AG04450 (cell line): ENCODE measurements at regions not wholly inside any gene's neighbourhood (a gene's known extent, or its start where the extent isn't known, plus 50 kb on each side); places are given as distances from the start of the nearest gene placed in this dataset.

Source experiments
- CTCF ChIA-PET: fragments of 300-600, 350-600 bp; formaldehyde crosslinking; extraction: SDS; loops from one replicate; lab custom pipeline; 2022; ENCODE audit warnings: antibody characterized with exemption, inconsistent platforms; lab: Charles Lee
- POLR2A ChIA-PET: fragments of 350-600 bp; formaldehyde crosslinking; extraction: SDS; loops from one replicate; lab custom pipeline; 2021; ENCODE audit warnings: antibody characterized with exemption, inconsistent platforms; lab: Yijun Ruan, JAX
- DNase-seq: peaks from one replicate; pipeline ENCODE4 v3.0.0-alpha.2; 2011; ENCODE audit warnings: low read depth, low spot score
- H3K27ac ChIP-seq: one replicate; pipeline ENCODE4 v1.5.1; 2012; ENCODE audit warnings: low read depth, low read length, control low read depth
- H3K27me3 ChIP-seq: one replicate; pipeline ENCODE4 v1.6.0; 2012; ENCODE audit warnings: low read length; ENCODE audit not compliant: control insufficient read depth, insufficient read depth
- H3K4me3 ChIP-seq: 2 replicates; pipeline ENCODE4 v1.5.1; 2011; ENCODE audit warnings: mild to moderate bottlenecking, low read depth, low read length, control low read depth
- H3K9me3 ChIP-seq: 2 replicates; pipeline ENCODE4 v1.5.1; 2012; ENCODE audit warnings: low read length; ENCODE audit not compliant: control insufficient read depth, insufficient read depth
- CTCF ChIP-seq: IDR thresholded peaks from 2 replicates; pipeline ENCODE4 v1.5.1; 2011; ENCODE audit warnings: low read depth, low read length, control low read depth, inconsistent platforms

- Histone ChIP-seq H3K9me3 (no peaks in the 10 kb centered on the region), H3K27ac (peak overlapping the region; percentile 93), H3K27me3 (no peaks in the 10 kb centered on the region), H3K4me3 (no peak overlapping the region)
- no peak for TF ChIP-seq CTCF
- ChIA-PET POLR2A (interaction anchor here (0.7 to 3.2 kb wide), 16 partner anchors 32 to 360 kb away, joined by 3 to 16 read pairs (median 5); no protein-coding TSS in a partner anchor), CTCF (interaction anchor here (0.6 to 1.8 kb wide), 8 partner anchors 77 to 813 kb away, joined by 3 to 5 read pairs (median 3); no protein-coding TSS in a partner anchor)
- DNase-seq, result peak; percentile 82
Measured at GRCh38 chr2:226478109-226478809, 321.4 kb downstream of the IRS1 start.

- Histone ChIP-seq H3K9me3 (no peaks in the 10 kb centered on the region), H3K27me3 (no peaks in the 10 kb centered on the region), H3K27ac (peak overlapping the region; percentile 93), H3K4me3 (no peak overlapping the region)
- no peak for DNase-seq
- ChIA-PET CTCF (interaction anchor here (0.6 to 1.8 kb wide), 6 partner anchors 104 to 325 kb away, joined by 3 to 5 read pairs (median 3); no protein-coding TSS in a partner anchor), POLR2A (interaction anchor here (0.6 to 3.2 kb wide), 17 partner anchors 31 to 359 kb away, joined by 3 to 16 read pairs (median 5); no protein-coding TSS in a partner anchor)
- TF ChIP-seq CTCF, result no peak
Measured at GRCh38 chr2:226477221-226478108, 322.2 kb downstream of the IRS1 start.

GRCh38 chr2:226475650-226476049 lies 324.0 kb downstream of the IRS1 start:
- POLR2A ChIA-PET, result no interaction called here
- H3K4me3 ChIP-seq, result no peak overlapping the region
- peak overlapping the region; percentile 42 for H3K27ac ChIP-seq
- no peak for TF ChIP-seq CTCF
- H3K27me3 ChIP-seq, result no peaks in the 10 kb centered on the region
- no peaks in the 10 kb centered on the region for H3K9me3 ChIP-seq
- CTCF ChIA-PET, result interaction anchor here (0.6 kb wide), 1 partner anchor 214 kb away, joined by 9 read pairs; no protein-coding TSS in a partner anchor
- peak; percentile 36 for DNase-seq

GRCh38 chr2:226474131-226474530 lies 325.5 kb downstream of the IRS1 start:
- POLR2A ChIA-PET, result no interaction called here
- H3K27ac ChIP-seq, result no peak overlapping the region
- CTCF ChIA-PET, result no interaction called here
- H3K9me3 ChIP-seq, result no peaks in the 10 kb centered on the region
- no peak overlapping the region for H3K4me3 ChIP-seq
- no peaks in the 10 kb centered on the region for H3K27me3 ChIP-seq
- TF ChIP-seq CTCF, result no peak
- no peak for DNase-seq
